ENCODE measurements at regions not wholly inside any gene's neighbourhood (a gene's known extent, or its start where the extent isn't known, plus 50 kb on each side); places are given as distances from the start of the nearest gene placed in this dataset.

DNA sequence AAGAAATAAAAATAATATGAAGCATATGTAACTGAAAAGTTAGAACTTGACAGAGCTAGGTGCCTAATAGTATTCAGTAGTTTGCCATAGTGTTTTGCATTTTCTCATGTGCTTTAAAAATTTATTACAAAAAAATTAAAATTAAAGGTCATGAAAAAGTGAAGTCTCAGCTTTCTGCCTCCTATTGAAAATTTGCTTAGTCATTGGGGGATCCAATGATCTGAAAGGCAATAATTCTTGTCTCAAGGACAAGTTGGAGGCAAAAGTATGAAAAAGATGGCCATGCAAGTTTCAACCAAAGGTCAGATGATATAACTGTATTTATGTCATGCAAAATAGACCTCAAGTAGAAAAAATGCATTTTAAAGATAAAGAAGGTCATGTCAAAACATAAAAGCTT lies 140.7 kb downstream of the DUSP10 start:
- FAIRE-seq: no peak
- Histone ChIP-seq H3K4me1 (ENCODE audit: control insufficient read depth, insufficient read depth, low read length) (no peaks in the 10 kb centered on the region), H3K27ac (ENCODE audit: control insufficient read depth, insufficient read depth) (no peak overlapping the region), H3K79me2 (ENCODE audit: control insufficient read depth, insufficient read depth, low read length) (no peaks in the 10 kb centered on the region), H3K36me3 (ENCODE audit: control insufficient read depth in 2 of 2, insufficient read depth in 2 of 2, low read length in 1 of 2) (no peaks in the 10 kb centered on the region), H3K27me3 (replicated peaks in 1 of 2; ENCODE audit: control insufficient read depth in 2 of 2, insufficient read depth in 2 of 2, low read length in 1 of 2) (no peaks in the 10 kb centered on the region), H3K9ac (ENCODE audit: control insufficient read depth, insufficient read depth, low read length) (no peak overlapping the region), H3K4me3 (no peak overlapping the region), H3K4me2 (ENCODE audit: control insufficient read depth, insufficient read depth) (no peak overlapping the region), H3K9me3 (replicated peaks; ENCODE audit: control insufficient read depth, insufficient read depth, low read length) (no peaks in the 10 kb centered on the region), H2AFZ (ENCODE audit: control insufficient read depth, low read depth, low read length) (no peak overlapping the region), H4K20me1 (ENCODE audit: control insufficient read depth, insufficient read depth) (no peaks in the 10 kb centered on the region)
- DNase-seq (ENCODE audit: low read depth, low spot score): no peak
- in situ Hi-C loops (cut with MboI): no loop called here
- ChIA-PET SMC1A (ENCODE audit: uncharacterized antibody, unreplicated experiment) (interaction anchor here (1.0 to 2.2 kb wide), 6 partner anchors 10 to 98 kb away, joined by 3 to 6 read pairs (median 4); no protein-coding TSS in a partner anchor), POLR2A (no interaction called here), RAD21 (ENCODE audit: unreplicated experiment) (no interaction called here), CTCF (no interaction called here)
- no TSS peak for BruUV-seq (replicated peaks)
- no peak for ATAC-seq
- intact Hi-C loops (cut with micrococcal nuclease; ENCODE audit: unreplicated experiment): no loop called here
- TF ChIP-seq POLR2AphosphoS5 (IDR thresholded peaks at IDR 0.05; ENCODE audit: low read length): no peak
- no peak for TF ChIP-seq ZBTB4 (CRISPR knock-in tag; IDR thresholded peaks at IDR 0.05)
- no peak for TF ChIP-seq RELA (IDR thresholded peaks at IDR 0.05; ENCODE audit: borderline replicate concordance, partially characterized antibody)
- no peak for TF ChIP-seq PML (IDR thresholded peaks at IDR 0.05; ENCODE audit: low read length)
- no peak for TF ChIP-seq SREBF1 (IDR thresholded peaks at IDR 0.05; ENCODE audit: low read length)
- no peak for TF ChIP-seq EP300 (IDR thresholded peaks at IDR 0.05; ENCODE audit: borderline replicate concordance in 1 of 2, control insufficient read depth in 1 of 2, low read depth in 2 of 2, low read length in 2 of 2)
- TF ChIP-seq, protein P1, sequence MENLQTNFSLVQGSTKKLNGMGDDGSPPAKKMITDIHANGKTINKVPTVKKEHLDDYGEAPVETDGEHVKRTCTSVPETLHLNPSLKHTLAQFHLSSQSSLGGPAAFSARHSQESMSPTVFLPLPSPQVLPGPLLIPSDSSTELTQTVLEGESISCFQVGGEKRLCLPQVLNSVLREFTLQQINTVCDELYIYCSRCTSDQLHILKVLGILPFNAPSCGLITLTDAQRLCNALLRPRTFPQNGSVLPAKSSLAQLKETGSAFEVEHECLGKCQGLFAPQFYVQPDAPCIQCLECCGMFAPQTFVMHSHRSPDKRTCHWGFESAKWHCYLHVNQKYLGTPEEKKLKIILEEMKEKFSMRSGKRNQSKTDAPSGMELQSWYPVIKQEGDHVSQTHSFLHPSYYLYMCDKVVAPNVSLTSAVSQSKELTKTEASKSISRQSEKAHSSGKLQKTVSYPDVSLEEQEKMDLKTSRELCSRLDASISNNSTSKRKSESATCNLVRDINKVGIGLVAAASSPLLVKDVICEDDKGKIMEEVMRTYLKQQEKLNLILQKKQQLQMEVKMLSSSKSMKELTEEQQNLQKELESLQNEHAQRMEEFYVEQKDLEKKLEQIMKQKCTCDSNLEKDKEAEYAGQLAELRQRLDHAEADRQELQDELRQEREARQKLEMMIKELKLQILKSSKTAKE (IDR thresholded peaks at IDR 0.05; ENCODE audit: low read depth, poor library complexity, severe bottlenecking): no peak
- TF ChIP-seq BCL11A (IDR thresholded peaks at IDR 0.05; ENCODE audit: low read depth, low read length): no peak
- TF ChIP-seq RFX5 (IDR thresholded peaks at IDR 0.05; ENCODE audit: low read depth, low read length): no peak
- no peak for TF ChIP-seq ATF7 (IDR thresholded peaks at IDR 0.05; ENCODE audit: low read depth)
- TF ChIP-seq, protein P2, sequence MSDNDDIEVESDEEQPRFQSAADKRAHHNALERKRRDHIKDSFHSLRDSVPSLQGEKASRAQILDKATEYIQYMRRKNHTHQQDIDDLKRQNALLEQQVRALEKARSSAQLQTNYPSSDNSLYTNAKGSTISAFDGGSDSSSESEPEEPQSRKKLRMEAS (IDR thresholded peaks at IDR 0.05; ENCODE audit: low read depth, low read length): no peak
- TF ChIP-seq BRCA1 (IDR thresholded peaks at IDR 0.05; ENCODE audit: low read depth, low read length): no peak
- TF ChIP-seq RB1 (IDR thresholded peaks at IDR 0.05; ENCODE audit: borderline replicate concordance): no peak
